Hematopoietic multipotent progenitor cell (in vitro differentiated cells): ENCODE measurements at regions not wholly inside any gene's neighbourhood (a gene's known extent, or its start where the extent isn't known, plus 50 kb on each side); places are given as distances from the start of the nearest gene placed in this dataset.

Experiments
- DNase-seq, 3 donors: peaks; one replicate each; pipeline ENCODE4 v3.0.0-alpha.2; 2011 to 2015; ENCODE audit warnings: low read depth in 2 of 3, low spot score in 2 of 3

DNA sequence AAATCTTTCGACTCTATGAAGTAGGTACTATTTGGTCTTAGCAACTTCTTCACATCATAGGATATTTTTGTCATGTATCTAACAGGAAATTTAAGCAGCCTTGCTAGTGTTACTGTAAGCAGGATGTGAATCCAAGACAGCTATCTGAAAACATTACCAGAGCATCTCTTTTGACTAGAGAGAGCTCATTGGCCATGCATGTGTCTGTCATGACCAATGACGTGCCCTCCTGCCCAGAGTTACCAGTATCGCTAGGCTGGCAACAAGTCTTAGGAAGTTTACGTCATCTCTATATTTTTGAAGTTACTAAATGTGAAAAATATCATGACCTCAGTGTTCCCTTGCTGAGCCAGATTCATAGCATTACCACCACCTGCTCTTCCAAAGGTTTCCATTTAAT is 130.9 kb upstream of the TP63 start:
- no peak for DNase-seq

DNA sequence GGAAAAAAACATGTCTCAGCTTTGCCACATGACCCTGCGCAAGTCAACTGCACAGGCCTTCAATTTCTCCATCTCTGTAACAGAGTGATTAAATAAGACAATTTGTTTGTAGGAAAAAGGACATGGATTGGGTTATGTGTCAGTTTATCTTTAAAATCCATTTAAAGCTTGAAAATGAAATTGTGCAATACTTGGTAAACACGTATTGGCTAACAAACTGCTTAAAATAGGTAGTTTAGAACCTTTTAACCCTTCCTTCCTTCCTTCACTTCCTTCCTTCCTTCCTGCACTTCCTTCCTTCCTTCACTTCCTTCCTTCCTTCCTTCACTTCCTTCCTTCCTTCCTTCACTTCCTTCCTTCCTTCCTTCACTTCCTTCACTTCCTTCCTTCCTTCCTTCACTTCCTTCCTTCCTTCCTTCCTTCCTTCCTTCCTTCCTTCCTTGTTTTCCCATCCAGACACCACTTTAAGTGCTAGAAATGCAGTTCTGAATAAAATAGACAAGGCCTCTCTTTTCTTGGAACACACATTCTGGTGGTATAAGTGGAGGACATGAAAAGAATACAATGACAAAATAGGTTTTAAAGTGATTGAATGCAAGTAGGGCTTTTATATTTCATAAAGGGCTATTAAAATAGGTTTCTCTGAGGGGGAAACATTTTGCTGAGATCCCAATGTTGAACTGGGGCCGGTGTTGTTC is 130.2 kb upstream of the TP63 start:
- DNase-seq = no peak

DNA sequence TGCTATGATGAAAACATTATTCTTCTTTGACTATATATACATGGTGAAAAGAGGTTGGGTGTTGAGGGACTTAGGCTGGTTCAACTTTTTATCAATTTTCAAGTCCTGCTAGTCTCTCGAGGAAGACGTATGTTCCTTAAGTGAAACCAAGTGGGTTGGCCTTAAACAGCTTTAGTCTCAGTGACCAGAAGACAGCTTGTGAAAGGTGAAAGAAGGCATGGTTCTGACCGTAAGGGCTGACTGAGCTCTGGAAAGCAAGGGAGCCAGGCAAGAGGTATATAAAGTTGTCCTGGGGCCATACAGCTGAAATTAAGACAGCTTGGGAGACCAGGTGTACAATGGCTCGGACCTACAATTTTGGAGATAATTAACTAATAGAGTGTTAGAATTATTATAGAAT is 128.9 kb upstream of the TP63 start:
- no peak for DNase-seq

DNA sequence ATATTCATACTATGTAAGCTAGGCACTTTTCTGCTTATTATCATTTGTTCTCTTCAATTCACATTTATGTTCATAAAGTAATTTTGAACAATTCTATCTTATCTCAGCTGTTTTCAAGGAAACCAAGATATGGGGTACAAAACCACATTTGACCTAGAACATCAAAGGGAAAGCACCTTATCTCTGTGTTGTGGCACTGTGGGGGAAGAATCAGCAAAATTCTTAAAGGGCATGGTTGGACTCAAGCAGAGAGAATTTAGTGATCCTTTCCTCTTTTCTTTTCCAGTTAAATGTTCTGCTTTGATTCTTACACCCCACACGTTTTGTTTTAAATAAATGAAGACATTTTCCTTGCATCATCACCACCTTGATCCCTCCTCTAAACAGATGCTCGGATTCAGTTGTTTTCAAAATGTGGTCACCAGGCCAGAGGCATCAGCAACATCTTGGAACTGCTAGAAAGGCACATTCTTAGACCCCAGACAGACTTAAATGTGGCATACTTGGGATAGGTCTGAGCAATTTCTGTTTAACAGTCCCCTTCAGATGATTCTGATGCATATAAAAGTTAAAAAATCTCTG is 128.4 kb upstream of the TP63 start:
- DNase-seq = no peak

DNA sequence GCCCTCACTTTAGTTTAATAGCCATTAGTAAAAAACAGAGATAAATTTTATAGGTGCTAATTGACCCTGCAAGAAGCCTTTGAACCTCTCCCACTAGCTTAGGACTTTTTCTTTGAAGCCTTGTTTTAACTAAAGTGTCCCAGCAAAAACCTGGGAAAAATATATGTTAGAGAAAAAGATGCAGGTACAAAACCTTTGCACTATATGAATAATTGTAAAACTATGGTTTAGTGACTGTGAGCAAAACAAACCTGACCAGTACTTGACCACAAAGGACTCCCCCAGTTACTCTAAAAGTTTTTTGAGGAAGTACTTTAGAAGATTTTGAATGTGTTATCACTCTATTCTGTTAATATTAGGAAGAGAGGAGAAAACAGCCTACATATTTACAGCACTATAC is 123.3 kb upstream of the TP63 start:
- DNase-seq = peak in 1 of 3 donors; percentile 20

DNA sequence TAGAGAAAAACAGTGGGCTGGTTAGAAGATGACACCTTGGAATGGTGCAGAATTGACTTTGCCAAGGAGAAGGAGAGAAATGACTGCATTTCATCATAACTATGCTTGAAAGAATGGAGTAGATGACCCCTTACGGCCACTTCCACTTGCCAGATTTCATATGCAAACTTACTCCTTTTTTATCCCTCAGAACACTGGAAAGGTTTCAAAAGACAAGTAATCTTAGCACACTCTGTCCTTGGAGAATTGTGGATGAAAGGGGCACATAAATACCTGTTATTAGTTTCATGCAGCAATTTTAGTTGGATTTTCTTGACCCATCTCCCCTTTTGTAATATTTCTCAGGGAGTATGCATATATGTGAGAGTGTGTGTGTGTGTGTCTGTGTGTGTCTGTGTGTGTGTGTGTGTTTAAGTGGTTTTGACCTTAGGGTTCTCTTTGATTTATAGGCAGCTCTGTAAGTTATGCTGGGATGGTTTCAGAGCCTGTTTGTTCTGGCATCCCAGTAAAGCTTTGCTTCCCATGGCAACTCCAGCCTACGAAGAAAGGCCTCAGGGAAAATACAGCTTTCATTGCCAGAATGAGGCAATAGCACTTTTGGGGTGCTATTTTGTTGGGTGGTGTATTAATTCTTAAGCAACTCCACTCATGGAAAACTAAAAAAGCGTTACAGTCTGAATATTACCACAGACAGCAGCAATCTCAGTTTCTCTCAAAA is 122.2 kb upstream of the TP63 start:
- no peak for DNase-seq

DNA sequence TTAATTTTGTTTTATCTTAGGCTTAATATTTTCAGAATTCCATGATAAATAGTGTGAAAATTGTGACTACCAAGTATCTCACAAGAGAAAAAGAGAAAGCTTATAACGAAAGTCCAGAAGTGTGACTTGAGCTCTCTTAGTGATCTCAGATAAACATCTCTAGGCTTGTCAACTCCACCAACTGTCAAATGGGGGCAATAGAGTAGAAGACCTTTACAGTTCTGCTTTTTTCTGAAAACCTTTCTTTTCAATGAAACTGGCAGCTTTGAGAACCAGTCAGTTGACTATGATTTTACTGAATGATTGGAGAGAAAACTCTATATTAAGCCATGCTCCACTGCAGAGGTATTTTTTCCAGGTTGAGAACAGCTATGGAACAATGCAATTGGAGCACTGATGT is 119.2 kb upstream of the TP63 start:
- peak in 2 of 3 donors; percentile 9 to 35 for DNase-seq

DNA sequence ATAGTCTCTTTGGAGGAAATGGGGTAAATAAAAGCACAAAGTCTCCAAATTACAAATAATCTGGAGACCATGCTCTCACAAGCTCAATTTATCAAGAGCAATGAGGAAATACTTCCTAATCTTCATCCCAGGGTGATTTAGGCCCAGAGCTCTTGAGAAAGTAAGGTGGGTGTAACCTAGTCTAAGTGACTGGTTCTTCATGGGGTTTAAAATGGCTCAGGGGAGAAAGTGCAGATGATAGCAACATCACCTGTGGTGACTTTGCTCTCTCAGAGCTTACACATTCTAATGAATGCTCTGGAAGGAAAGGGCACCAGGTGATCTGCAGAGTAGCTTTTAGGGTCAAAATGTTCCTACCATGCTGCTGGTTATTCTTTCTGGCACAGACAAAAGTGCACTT is 118.4 kb upstream of the TP63 start:
- DNase-seq = no peak

DNA sequence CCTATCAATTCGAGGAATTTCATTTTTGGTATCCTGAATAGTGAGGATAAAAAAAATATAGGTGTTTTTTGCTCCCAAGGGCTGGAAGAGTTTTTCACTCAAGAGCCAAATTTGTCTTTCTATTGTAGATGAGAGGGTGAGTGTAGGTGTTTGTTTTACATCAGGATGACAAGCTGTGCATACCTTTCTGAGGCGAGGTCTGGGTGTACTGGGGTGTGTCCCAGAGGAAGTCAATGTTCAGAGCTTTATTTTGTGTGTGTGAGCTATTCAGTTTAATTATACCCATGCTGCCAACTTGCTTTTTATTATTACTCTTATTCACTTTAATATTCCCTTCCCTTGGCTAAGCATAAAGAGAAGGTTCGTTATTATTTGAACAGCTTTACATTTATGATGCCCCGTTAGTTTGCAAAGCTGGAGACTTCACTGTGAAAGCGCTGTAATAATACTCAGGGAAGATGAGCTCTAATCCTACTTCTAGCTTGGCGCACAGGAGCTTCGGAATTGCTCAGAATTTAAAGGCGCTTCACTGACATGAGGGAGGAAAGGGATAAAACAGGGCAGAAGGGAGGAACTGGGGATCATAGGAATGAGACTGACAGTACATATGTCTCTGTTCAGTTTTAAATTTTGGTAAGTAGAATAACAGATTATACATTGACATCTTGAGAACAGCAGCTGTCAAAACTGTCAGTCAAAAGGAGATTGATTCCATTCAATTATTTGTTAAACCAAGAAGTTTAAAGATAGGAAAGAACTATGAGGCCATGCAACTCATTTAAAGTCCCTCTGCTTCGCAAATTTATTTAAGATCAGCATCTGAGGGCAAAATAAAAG is 117.7 kb upstream of the TP63 start:
- DNase-seq = no peak

DNA sequence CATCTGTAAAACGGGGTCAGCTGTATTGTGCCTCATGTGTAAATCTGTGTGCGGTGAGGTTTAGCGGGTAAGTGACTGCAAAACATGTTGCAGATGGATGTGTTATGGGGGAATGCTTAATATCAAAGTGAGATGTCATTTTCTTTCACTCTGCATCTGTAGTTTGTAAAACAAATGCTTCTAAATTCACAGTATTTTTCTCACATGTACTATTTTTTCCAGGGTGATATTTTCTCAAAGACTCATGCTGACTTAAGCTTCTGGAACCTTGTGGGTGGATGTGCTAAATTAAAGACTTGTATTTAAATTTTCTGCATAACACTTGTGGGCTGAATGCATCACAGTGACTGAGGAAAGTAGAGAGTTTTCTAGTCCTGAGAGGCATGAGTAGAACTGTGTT is 115.2 kb upstream of the TP63 start:
- no peak for DNase-seq

DNA sequence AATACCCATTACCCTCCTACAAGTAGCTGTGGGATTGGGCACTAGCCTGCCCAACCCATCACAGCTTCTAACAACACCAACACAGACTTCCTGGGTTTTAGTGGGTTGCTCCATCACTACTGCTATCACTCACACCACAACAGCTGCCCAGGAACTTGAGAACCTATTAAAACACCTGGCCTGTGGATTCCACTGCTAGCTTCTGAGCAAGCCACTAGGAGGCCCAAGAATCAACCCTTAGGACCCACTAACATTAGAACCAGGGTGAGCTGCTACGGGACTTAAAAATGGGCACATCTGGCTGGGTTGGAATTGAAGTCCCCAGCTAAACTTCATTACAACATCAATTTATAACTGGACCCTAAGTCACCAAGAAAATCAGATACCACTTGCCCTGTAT is 113.2 kb upstream of the TP63 start:
- DNase-seq = no peak

DNA sequence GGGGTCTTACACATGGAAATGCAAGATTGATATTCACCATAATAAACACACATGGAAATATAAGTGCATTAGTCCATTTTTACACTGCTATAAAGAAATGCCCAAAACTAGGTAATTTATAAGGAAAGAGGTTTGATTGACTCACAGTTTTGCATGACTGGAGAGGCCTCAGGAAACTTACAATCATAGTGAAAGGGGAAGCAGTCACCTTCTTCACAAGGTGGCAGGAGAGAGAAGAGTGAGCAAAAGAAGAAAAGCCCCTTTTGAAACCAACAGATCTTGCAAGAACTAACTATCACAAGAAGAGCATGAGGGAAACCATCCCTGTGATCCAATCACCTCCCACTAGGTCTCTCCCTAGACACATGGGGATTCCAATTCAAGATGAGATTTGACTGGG is 111.7 kb upstream of the TP63 start:
- no peak for DNase-seq

DNA sequence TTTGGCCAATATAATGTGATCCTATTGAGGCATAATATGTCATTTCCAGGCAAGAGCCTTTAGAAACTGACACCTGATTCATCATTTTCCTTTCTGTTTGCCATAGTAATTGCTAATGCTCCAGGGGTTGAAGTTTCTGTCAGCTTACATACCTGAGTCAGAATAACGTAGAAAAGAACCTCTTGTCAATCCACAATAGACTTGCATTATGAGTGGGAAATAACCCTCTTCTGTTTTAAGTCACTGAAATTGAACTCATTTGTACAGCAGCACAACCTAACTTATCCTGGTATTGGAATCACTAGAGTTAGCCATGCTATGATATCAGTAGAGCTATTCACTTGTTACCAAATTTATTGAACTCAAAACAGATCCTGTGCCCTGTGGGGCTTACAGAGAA is 101.7 kb upstream of the TP63 start:
- no peak for DNase-seq

DNA sequence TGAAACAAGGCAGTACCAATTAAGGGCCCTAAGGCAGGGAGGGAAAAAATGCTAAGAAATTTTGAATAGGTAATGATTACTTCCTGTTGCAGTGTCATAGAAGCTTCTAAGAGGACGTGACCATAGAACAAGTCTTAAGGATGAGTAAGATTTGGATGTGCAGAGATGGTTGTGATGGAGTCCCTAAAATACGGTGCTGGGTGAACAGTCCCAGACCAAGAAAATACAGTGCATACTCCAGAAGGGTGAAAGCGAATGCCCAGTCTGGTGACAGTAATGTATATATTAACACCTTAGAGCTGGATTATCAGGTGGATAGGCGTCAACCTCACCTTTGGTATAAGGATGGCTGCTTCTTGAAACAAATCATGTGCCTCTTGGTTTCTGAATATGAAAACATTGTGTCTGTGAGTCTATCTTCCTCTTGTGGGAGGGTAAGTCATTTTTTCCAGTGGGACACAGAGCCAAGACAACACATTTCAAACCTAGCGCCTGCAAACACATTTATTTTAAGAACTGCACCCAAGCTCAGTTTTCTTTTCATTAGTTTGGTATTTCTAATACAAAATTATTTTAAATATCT is 101.2 kb upstream of the TP63 start:
- no peak for DNase-seq

DNA sequence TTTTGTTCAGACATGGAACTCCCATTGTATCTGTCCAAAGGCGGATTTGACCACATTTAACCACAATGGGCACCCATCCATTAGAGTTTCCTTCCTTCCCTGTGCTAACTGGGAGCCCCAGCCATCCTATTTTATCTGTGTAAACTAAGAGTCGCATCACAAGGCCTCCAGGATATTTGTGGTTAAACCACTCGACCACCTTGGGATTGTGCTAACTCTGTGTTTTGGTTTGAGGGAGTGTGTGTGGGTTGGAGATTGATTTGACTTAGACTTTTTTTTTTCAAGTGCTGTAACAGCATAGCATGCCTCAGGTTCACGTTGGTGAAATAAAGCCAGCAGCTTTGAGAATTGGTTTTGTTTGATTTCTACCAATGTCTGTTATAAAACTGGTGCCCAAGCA is 100.4 kb upstream of the TP63 start:
- DNase-seq = peak in 2 of 3 donors; percentile 5 to 22

DNA sequence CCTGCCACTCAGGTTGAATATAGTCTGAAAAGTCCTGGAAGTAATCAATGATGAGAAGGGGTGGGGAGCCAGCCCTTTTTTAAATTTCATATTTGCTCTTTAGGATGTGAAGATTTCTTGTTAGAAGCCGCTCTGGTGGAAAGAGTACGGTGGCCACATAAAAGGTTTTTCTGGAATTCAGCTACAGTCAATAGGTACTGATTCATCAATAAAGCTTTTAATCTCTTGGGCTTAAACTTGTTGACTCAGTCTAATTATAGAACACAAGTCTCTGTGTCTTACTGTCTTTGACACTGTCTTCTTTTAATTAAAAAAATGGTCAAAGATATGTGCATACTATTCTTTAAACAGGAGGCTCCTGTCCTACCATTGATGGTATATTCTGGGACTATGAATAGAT is 99.9 kb upstream of the TP63 start:
- no peak for DNase-seq

DNA sequence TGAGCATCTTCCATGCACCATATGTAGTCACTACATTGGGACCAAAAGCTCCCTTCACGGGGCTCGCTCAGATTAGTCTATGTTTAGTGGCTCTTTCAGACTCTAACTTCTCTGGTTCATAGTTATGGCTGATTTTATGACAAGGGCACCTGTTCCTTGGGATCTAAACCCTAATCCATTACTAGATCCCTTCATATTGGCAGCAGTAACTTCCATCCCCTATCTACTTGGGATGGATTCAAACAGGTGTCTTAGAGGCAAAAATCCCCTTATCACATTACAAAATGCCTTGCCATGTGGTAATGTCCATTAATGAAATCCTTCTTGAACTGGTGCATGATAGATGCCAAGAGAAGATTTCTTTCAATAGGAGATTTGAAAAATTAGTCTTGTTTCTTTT is 96.7 kb upstream of the TP63 start:
- no peak for DNase-seq

DNA sequence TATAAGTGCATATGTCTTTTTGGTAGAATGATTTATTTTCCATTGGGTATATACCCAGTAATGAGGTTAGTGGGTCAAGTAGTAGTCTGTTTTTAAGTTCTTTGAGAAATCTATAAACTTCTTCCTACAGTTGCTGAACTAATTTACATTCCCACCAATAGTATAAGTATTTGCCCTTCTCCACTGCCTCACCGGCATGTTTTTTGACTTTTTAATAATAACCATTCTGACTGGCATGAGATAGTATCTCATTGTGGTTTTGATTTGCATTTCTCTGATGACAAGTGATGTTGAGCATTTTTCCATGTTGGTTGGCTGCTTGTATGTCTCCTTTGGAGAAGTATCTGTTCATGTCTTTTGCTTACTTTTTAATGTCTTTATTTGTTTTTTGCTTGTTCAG is 94.1 kb upstream of the TP63 start:
- DNase-seq = no peak

DNA sequence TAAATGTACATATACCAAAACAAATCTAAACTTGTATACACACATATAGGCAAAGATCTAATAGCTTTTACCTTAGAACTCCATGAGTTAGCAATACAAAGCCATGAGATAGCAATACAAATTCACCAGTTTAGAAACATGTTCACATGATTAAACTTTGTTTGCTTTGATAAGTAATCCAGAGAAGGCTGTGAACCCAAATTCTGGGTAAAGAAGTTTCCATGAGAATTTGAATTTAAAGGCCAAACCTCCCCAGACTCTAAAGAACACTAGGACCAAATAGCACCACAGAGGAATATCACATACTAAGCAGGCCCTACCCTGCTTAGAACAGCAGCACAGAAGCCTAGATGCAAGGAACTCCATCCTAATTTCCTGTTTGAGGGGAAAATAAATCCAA is 83.7 kb upstream of the TP63 start:
- DNase-seq = no peak

DNA sequence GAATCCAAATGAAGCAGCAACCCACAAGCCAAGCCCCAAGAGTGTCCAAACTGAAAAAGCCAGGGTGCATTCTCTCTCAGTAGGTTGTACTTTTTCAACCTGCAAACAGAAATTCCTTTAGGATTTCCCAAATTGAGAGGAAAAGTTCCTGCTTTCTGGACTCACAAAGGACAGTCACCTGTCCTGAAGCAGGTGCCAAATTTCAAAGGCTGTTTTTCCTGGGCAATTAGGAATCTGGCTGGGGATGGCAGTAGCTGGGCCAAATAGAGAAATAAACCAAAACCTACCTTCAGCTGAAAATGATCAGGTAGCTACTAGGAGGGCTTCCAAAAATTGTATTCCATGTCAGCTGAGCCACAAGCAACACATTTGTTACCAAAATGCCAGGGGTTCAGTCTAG is 83.1 kb upstream of the TP63 start:
- DNase-seq = no peak

DNA sequence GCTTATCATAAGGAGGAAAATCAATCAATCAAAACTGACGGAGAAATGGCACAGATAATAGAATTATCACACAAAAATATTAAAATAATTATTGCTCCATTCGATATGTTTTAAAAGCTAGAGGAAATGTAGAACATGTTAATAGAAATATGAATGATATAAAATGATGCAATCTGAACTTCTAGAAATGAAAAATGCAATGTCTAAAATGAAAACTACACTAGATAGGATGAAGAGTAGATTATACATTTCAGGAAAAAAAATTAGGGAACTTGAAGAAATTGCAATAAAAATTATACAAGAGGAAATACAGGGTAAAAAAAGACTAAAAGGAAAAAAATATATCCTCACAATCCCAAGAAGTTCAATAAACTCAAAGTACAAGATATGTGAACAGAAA is 80.2 kb upstream of the TP63 start:
- peak in 1 of 3 donors; percentile 8 for DNase-seq
